Naive thymus-derived CD4-positive, alpha-beta T cell (primary cell): ENCODE measurements at regions not wholly inside any gene's neighbourhood (a gene's known extent, or its start where the extent isn't known, plus 50 kb on each side); places are given as distances from the start of the nearest gene placed in this dataset.

Experiments used
- ATAC-seq: fragments of 150-1000 bp; cut with Tn5 transposase; 2 replicates; pipeline ENCODE4 v1.10.0; 2021; ENCODE audit warnings: mild to moderate bottlenecking, moderate library complexity
- CTCF ChIA-PET: fragments of 350-600 bp; sonication (Branson Sonifier 250); formaldehyde crosslinking; loops from one replicate; lab custom pipeline; 2021; ENCODE audit warnings: antibody characterized with exemption; lab: Charles Lee
- POLR2A ChIA-PET: fragments of 350-600 bp; sonication (Branson Sonifier 250); formaldehyde crosslinking; loops from one replicate; lab custom pipeline; 2021; ENCODE audit warnings: antibody characterized with exemption, inconsistent platforms; lab: Charles Lee
- DNase-seq, 9 donors: peaks; one replicate each; pipeline versions ENCODE4 v3.0.0 to v3.0.0-alpha.2; 2020 to 2022; ENCODE audit warnings: mixed read lengths in 1 of 9
- H3K27ac ChIP-seq: one replicate; pipeline ENCODE4 v1.7.0; 2013; ENCODE audit warnings: mild to moderate bottlenecking, low read depth, low read length, moderate library complexity
- H3K27me3 ChIP-seq, 2 donors: one replicate each; pipeline ENCODE4 v1.7.0; 2013; ENCODE audit warnings: low read length in 2 of 2, mild to moderate bottlenecking in 2 of 2, moderate library complexity in 2 of 2; ENCODE audit not compliant: control insufficient read depth in 2 of 2, insufficient read depth in 2 of 2
- H3K36me3 ChIP-seq, 3 experiments: 1 replicate in 2 of 3; 2 replicates in 1 of 3; pipeline ENCODE4 v1.7.0; 2013; ENCODE audit warnings: low read length in 3 of 3, mild to moderate bottlenecking in 3 of 3, moderate library complexity in 1 of 3; ENCODE audit not compliant: insufficient read depth in 3 of 3, control insufficient read depth in 2 of 3
- H3K4me1 ChIP-seq, 2 donors: one replicate each; pipeline ENCODE4 v1.7.0; 2013; ENCODE audit warnings: low read length in 2 of 2, mild to moderate bottlenecking in 2 of 2, moderate library complexity in 1 of 2; ENCODE audit not compliant: control insufficient read depth in 2 of 2, insufficient read depth in 2 of 2
- H3K4me3 ChIP-seq: 2 replicates; pipeline ENCODE4 v1.7.0; 2013; ENCODE audit warnings: mild to moderate bottlenecking, low read length
- H3K9me3 ChIP-seq, 3 experiments: 1 replicate in 2 of 3; 2 replicates in 1 of 3; pipeline ENCODE4 v1.7.0; 2013; ENCODE audit warnings: low read length in 3 of 3; ENCODE audit not compliant: control insufficient read depth in 2 of 3
- H3K27ac Mint-ChIP-seq, 9 donors: one replicate each; pipeline ENCODE4 v1.8.0; 2020 to 2022; ENCODE audit warnings: mixed read lengths in 9 of 9, mild to moderate bottlenecking in 8 of 9, moderate library complexity in 5 of 9, inconsistent platforms in 2 of 9
- H3K27me3 Mint-ChIP-seq, 5 donors: one replicate each; pipeline ENCODE4 v1.8.0; 2021 to 2022; ENCODE audit warnings: mixed read lengths in 5 of 5, mild to moderate bottlenecking in 1 of 5
- H3K36me3 Mint-ChIP-seq, 5 donors: one replicate each; pipeline ENCODE4 v1.8.0; 2020 to 2022; ENCODE audit warnings: mixed read lengths in 5 of 5, mild to moderate bottlenecking in 3 of 5, inconsistent platforms in 1 of 5
- H3K4me1 Mint-ChIP-seq, 7 donors: one replicate each; pipeline ENCODE4 v1.8.0; 2020 to 2022; ENCODE audit warnings: mixed read lengths in 7 of 7, mild to moderate bottlenecking in 3 of 7, inconsistent platforms in 1 of 7
- H3K4me3 Mint-ChIP-seq, 10 donors: one replicate each; pipeline ENCODE4 v1.8.0; 2020 to 2022; ENCODE audit warnings: mild to moderate bottlenecking in 10 of 10, mixed read lengths in 10 of 10, moderate library complexity in 6 of 10, inconsistent platforms in 2 of 10
- H3K9me3 Mint-ChIP-seq, 11 donors: one replicate each; pipeline ENCODE4 v1.8.0; 2020 to 2022; ENCODE audit warnings: mixed read lengths in 11 of 11, mild to moderate bottlenecking in 4 of 11, inconsistent platforms in 1 of 11, moderate library complexity in 1 of 11
- intact Hi-C, 2 donors: fragments of 100-400 bp; cut with micrococcal nuclease; formaldehyde crosslinking; loops; one replicate each; pipeline ENCODE4 v1.15.1; 2023

DNA sequence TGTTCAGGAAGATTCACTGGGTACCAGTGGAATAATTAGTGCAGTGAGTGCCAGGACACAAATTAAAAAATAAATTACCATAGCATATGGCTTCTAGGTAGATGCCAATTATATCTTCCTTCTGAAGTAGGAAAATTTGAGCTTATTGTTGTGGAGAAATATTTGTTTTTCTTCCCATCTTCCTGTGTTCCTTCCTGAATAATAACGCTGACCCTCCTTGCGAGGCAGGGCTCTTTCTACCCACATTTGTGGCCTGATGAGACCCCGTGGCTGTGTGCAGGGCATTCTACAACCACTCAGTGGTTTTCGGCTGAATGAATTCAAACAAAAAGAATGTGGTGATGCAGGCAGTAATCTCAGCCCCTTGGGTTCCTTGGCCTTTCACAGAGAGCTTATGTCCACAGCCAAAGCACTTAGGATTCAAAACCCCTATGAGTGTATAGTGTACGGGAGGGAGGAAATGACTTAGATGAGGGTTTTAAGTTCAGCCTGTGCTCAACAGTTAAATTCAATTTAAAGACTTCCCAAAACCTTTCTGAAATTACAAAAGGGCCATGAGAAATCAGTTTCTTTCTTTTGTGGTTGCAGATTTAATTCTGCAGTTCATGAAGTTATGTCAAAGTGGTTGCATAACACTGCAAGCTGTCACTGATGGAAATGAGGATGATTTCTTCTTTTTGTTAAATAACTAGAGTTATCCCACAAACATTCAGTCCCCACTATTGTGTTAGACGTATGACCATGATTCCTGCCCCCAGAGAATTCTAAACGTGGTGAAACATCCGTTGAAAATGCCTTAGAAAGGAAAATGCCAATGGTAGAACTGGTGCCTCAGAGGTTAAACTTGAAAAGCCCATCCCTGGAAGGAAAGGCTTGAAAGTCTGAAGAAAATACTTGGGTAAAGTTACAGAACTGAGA, 255.3 kb downstream of the FZD1 start:
- CTCF ChIA-PET = no interaction called here
- no peaks in the 10 kb centered on the region for H3K36me3 ChIP-seq
- no peaks in the 10 kb centered on the region for H3K4me1 ChIP-seq
- no peak overlapping the region for H3K27ac ChIP-seq
- no peak for DNase-seq
- POLR2A ChIA-PET = no interaction called here
- no peak overlapping the region for H3K4me3 ChIP-seq
- H3K4me3 Mint-ChIP-seq = no peak overlapping the region
- H3K9me3 Mint-ChIP-seq = peaks cover 0 to 8% (median 0%) of the 10 kb centered on the region in 11 donors
- H3K4me1 Mint-ChIP-seq = no peaks in the 10 kb centered on the region
- no peaks in the 10 kb centered on the region for H3K36me3 Mint-ChIP-seq
- no peak overlapping the region for H3K27ac Mint-ChIP-seq
- intact Hi-C loops = no loop called here
- no peaks in the 10 kb centered on the region for H3K9me3 ChIP-seq
- no peaks in the 10 kb centered on the region for H3K27me3 Mint-ChIP-seq
- no peak for ATAC-seq
- H3K27me3 ChIP-seq = no peaks in the 10 kb centered on the region

DNA sequence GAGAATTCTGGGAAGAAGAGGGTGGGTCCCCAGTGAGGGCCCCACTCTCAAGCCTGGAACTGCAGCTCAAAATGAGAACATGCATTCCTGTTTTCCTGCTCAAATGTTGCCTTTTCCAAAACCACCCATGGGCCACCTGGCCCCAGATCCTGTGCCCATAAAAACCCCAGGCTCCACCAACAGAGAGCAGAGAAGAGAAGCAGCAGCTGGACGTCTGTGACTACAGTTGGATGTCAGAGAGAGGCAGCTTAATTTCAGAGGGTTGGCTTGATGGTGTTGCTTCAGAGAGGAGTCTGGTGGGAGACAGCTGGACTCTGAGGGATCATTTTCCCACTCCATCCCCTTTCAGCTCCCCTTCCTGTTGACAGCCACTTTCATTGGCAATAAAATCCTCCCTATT, 256.4 kb downstream of the FZD1 start:
- POLR2A ChIA-PET = interaction anchor here (0.5 kb wide), 1 partner anchor 249 kb away, joined by 7 read pairs; no protein-coding TSS in a partner anchor

DNA sequence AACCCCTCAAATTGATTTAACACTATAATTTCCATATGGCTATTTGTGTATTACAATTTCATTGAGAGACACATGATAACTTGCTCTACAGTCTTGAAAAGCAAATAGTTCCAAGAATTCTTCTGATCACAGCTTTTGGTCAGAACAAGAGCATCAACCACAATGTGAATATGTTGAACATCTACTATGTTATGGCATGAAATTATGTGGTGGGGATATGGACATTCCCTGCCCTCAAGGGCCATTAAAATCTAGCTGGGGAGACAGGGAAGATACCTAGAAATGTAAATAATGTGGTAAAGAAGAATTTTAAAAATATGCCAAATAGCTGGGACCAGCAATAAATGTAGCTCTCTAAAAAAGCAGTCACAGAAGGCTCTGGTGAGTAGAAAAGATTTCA, 262.2 kb downstream of the FZD1 start:
- ChIA-PET CTCF (no interaction called here), POLR2A (no interaction called here)
- Mint-ChIP-seq H3K9me3 (peaks cover 0 to 42% (median 9%) of the 10 kb centered on the region in 11 donors), H3K4me1 (no peaks in the 10 kb centered on the region), H3K36me3 (peaks cover 0 to 3% (median 0%) of the 10 kb centered on the region in 5 donors), H3K4me3 (no peak overlapping the region), H3K27ac (peak overlapping the region in 1 of 9 donors; percentile 12), H3K27me3 (no peaks in the 10 kb centered on the region)
- Histone ChIP-seq H3K27ac (no peak overlapping the region), H3K4me3 (no peak overlapping the region), H3K4me1 (no peaks in the 10 kb centered on the region), H3K9me3 (no peaks in the 10 kb centered on the region), H3K36me3 (no peaks in the 10 kb centered on the region), H3K27me3 (no peaks in the 10 kb centered on the region)
- intact Hi-C loops = no loop called here
- ATAC-seq (no peak), DNase-seq (no peak)

More for the DNA sequence above, 256.4 kb downstream of the FZD1 start:
- Mint-ChIP-seq H3K9me3 (peaks cover 0 to 6% (median 0%) of the 10 kb centered on the region in 11 donors), H3K4me1 (no peaks in the 10 kb centered on the region), H3K36me3 (no peaks in the 10 kb centered on the region), H3K4me3 (no peak overlapping the region), H3K27me3 (no peaks in the 10 kb centered on the region), H3K27ac (no peak overlapping the region)
- ATAC-seq = no peak
- H3K4me3 ChIP-seq = no peak overlapping the region
- no peak overlapping the region for H3K27ac ChIP-seq
- intact Hi-C loops = no loop called here
- DNase-seq = no peak
- H3K36me3 ChIP-seq = no peaks in the 10 kb centered on the region
- H3K4me1 ChIP-seq = no peaks in the 10 kb centered on the region
- H3K9me3 ChIP-seq = no peaks in the 10 kb centered on the region
- CTCF ChIA-PET = no interaction called here
- no peaks in the 10 kb centered on the region for H3K27me3 ChIP-seq

GRCh38 chr7:91527460-91527859, 263.2 kb downstream of the FZD1 start:
- no peaks in the 10 kb centered on the region for H3K4me1 ChIP-seq
- H3K27me3 Mint-ChIP-seq = no peaks in the 10 kb centered on the region
- DNase-seq (no peak), ATAC-seq (no peak)
- peaks cover 0 to 3% (median 0%) of the 10 kb centered on the region in 5 donors for H3K36me3 Mint-ChIP-seq
- no peak overlapping the region for H3K27ac ChIP-seq
- H3K36me3 ChIP-seq = no peaks in the 10 kb centered on the region
- H3K27me3 ChIP-seq = no peaks in the 10 kb centered on the region
- no peak overlapping the region for H3K4me3 Mint-ChIP-seq
- intact Hi-C loops = no loop called here
- H3K4me1 Mint-ChIP-seq = no peaks in the 10 kb centered on the region
- no peaks in the 10 kb centered on the region for H3K9me3 ChIP-seq
- peaks cover 0 to 52% (median 10%) of the 10 kb centered on the region in 11 donors for H3K9me3 Mint-ChIP-seq
- ChIA-PET POLR2A (no interaction called here), CTCF (no interaction called here)
- H3K4me3 ChIP-seq = no peak overlapping the region
- H3K27ac Mint-ChIP-seq = no peak overlapping the region

- ChIA-PET POLR2A (no interaction called here), CTCF (no interaction called here)
- H3K9me3 Mint-ChIP-seq = peaks cover 0 to 37% (median 10%) of the 10 kb centered on the region in 11 donors
- Histone ChIP-seq H3K9me3 (no peaks in the 10 kb centered on the region), H3K36me3 (no peaks in the 10 kb centered on the region), H3K4me1 (no peaks in the 10 kb centered on the region), H3K27me3 (no peaks in the 10 kb centered on the region), H3K27ac (no peak overlapping the region), H3K4me3 (no peak overlapping the region)
- DNase-seq (no peak), ATAC-seq (no peak)
- H3K36me3 Mint-ChIP-seq = peaks cover 0 to 3% (median 0%) of the 10 kb centered on the region in 5 donors
- H3K27ac Mint-ChIP-seq = no peak overlapping the region
- no peak overlapping the region for H3K4me3 Mint-ChIP-seq
- no peaks in the 10 kb centered on the region for H3K27me3 Mint-ChIP-seq
- intact Hi-C loops = no loop called here
- no peaks in the 10 kb centered on the region for H3K4me1 Mint-ChIP-seq
Measured at GRCh38 chr7:91533996-91534395, 269.8 kb downstream of the FZD1 start.

DNA sequence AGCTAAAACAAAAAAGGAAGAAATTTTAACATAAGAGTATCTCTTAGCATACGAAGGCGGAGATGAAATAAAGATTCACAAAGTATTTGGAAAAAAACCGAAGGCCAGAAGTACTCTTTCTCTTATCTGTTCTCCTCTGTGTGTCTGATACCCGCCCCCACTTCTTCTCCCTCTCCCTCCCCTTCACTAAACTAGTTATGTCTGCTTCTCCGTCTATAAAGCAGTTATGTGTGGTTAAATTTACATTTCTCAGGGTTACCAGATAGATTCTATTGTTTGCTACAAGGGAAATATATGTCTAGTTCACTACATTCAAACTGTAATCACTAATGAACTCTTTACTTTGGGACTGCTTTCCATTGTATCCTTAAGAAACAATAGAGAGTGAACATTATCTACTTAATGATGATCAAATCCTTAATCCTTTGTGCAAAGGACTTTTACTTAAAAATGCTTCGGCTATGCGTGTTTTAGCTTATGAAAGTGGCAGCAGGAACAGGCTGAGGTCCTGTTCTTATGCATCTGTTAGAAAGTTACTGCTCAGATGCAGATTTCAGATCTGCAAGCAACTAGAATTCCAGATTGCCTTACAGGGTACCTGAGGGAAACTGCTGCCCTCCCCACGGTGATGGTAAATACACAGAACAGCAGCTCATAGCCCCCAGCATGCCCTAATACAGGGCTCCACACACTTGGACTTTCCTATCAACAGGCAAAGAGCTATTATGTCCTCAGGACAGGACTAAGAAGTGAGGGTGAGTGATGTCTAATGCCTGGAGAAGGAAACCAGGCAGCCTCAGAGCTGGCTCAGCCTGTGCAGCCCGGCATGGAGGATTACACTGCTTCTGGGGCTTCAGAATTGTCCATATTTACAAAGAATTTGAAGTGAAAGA, 273.3 kb downstream of the FZD1 start:
- H3K9me3 ChIP-seq = no peaks in the 10 kb centered on the region
- no peaks in the 10 kb centered on the region for H3K36me3 ChIP-seq
- intact Hi-C loops = no loop called here
- H3K4me1 Mint-ChIP-seq = no peaks in the 10 kb centered on the region
- no peaks in the 10 kb centered on the region for H3K36me3 Mint-ChIP-seq
- H3K4me1 ChIP-seq = no peaks in the 10 kb centered on the region
- ATAC-seq (no peak), DNase-seq (no peak)
- POLR2A ChIA-PET = no interaction called here
- H3K27me3 Mint-ChIP-seq = peaks cover 0 to 6% (median 0%) of the 10 kb centered on the region in 5 donors
- no peaks in the 10 kb centered on the region for H3K27me3 ChIP-seq
- no peak overlapping the region for H3K4me3 Mint-ChIP-seq
- peaks cover 0 to 12% (median 2%) of the 10 kb centered on the region in 11 donors for H3K9me3 Mint-ChIP-seq
- no peak overlapping the region for H3K4me3 ChIP-seq
- CTCF ChIA-PET = no interaction called here
- no peak overlapping the region for H3K27ac Mint-ChIP-seq
- H3K27ac ChIP-seq = no peak overlapping the region
